Calu3 (cell line): ENCODE measurements at regions not wholly inside any gene's neighbourhood (a gene's known extent, or its start where the extent isn't known, plus 50 kb on each side); places are given as distances from the start of the nearest gene placed in this dataset.

Experiments
- BruUV-seq: library from RNA; stranded (reverse); fragments of 400-500 nt; replicated peaks from 2 replicates; lab custom pipeline; 2021; lab: Mats Ljungman, UMichigan
- CTCF ChIA-PET: fragments of 300-600 bp; sonication (Branson Sonifier 250); formaldehyde crosslinking; loops from one replicate; lab custom pipeline; 2022; ENCODE audit warnings: antibody characterized with exemption; lab: Charles Lee
- DNase-seq: peaks from one replicate; pipeline ENCODE4 v3.0.0; 2022
- H3K27ac Mint-ChIP-seq: one replicate; pipeline ENCODE4 v1.8.0; 2022; ENCODE audit warnings: mixed read lengths; ENCODE audit not compliant: unreplicated experiment
- H3K27me3 Mint-ChIP-seq: one replicate; pipeline ENCODE4 v1.8.0; 2022; ENCODE audit warnings: mixed read lengths; ENCODE audit not compliant: unreplicated experiment
- H3K36me3 Mint-ChIP-seq: one replicate; pipeline ENCODE4 v1.8.0; 2022; ENCODE audit warnings: mild to moderate bottlenecking, moderate library complexity, mixed read lengths; ENCODE audit not compliant: insufficient read depth, unreplicated experiment
- H3K4me1 Mint-ChIP-seq: one replicate; pipeline ENCODE4 v1.8.0; 2022; ENCODE audit warnings: mild to moderate bottlenecking, low read depth, mixed read lengths; ENCODE audit not compliant: unreplicated experiment
- H3K4me3 Mint-ChIP-seq: one replicate; pipeline ENCODE4 v1.8.0; 2022; ENCODE audit warnings: mild to moderate bottlenecking, low read depth, moderate library complexity, mixed read lengths; ENCODE audit not compliant: unreplicated experiment
- H3K9me3 Mint-ChIP-seq: one replicate; pipeline ENCODE4 v1.8.0; 2022; ENCODE audit warnings: low read depth, mixed read lengths; ENCODE audit not compliant: unreplicated experiment
- CTCF ChIP-seq: fragments of 200-600 bp; IDR thresholded peaks from one replicate; pipeline ENCODE4 v1.8.0; 2022; ENCODE audit warnings: antibody characterized with exemption; ENCODE audit not compliant: unreplicated experiment
- intact Hi-C: fragments of 100-400 bp; cut with micrococcal nuclease; formaldehyde crosslinking; loops from one replicate; pipeline ENCODE4 v1.10.0; 2022; ENCODE audit not compliant: unreplicated experiment

- peaks cover 2% of the 10 kb centered on the region for H3K9me3 Mint-ChIP-seq
Observed at GRCh38 chr7:63080406-63080805, 918.2 kb upstream of the ZNF722 start.

GRCh38 chr7:63080831-63081230 is 917.8 kb upstream of the ZNF722 start:
- no peak for DNase-seq
- H3K36me3 Mint-ChIP-seq = no peaks in the 10 kb centered on the region
- intact Hi-C loops = no loop called here
- TF ChIP-seq CTCF = no peak
- H3K9me3 Mint-ChIP-seq = peaks cover 2% of the 10 kb centered on the region
- no peaks in the 10 kb centered on the region for H3K4me1 Mint-ChIP-seq
- no peak overlapping the region for H3K27ac Mint-ChIP-seq
- CTCF ChIA-PET = no interaction called here
- BruUV-seq = no TSS peak
- no peak overlapping the region for H3K4me3 Mint-ChIP-seq
- H3K27me3 Mint-ChIP-seq = no peaks in the 10 kb centered on the region

More at GRCh38 chr7:63080406-63080805, 918.2 kb upstream of the ZNF722 start:
- H3K27ac Mint-ChIP-seq = no peak overlapping the region
- DNase-seq = no peak
- TF ChIP-seq CTCF = no peak
- H3K4me3 Mint-ChIP-seq = no peak overlapping the region
- no peaks in the 10 kb centered on the region for H3K36me3 Mint-ChIP-seq
- CTCF ChIA-PET = no interaction called here
- intact Hi-C loops = no loop called here
- no TSS peak for BruUV-seq
- H3K27me3 Mint-ChIP-seq = no peaks in the 10 kb centered on the region
- H3K4me1 Mint-ChIP-seq = no peaks in the 10 kb centered on the region

GRCh38 chr7:63087575-63088190 is 911.0 kb upstream of the ZNF722 start:
- Mint-ChIP-seq H3K27ac (no peak overlapping the region), H3K36me3 (no peaks in the 10 kb centered on the region), H3K4me3 (no peak overlapping the region), H3K4me1 (no peaks in the 10 kb centered on the region), H3K27me3 (no peaks in the 10 kb centered on the region), H3K9me3 (peaks cover 5% of the 10 kb centered on the region)
- no peak for DNase-seq
- BruUV-seq = no TSS peak
- TF ChIP-seq CTCF = no peak
- intact Hi-C loops = no loop called here
- CTCF ChIA-PET = no interaction called here

GRCh38 chr7:63092951-63093350 is 905.7 kb upstream of the ZNF722 start:
- CTCF ChIA-PET = no interaction called here
- H3K9me3 Mint-ChIP-seq = peaks cover 3% of the 10 kb centered on the region
- TF ChIP-seq CTCF = no peak
- intact Hi-C loops = no loop called here
- H3K4me3 Mint-ChIP-seq = no peak overlapping the region
- H3K4me1 Mint-ChIP-seq = no peaks in the 10 kb centered on the region
- H3K36me3 Mint-ChIP-seq = no peaks in the 10 kb centered on the region
- no peak overlapping the region for H3K27ac Mint-ChIP-seq
- no peaks in the 10 kb centered on the region for H3K27me3 Mint-ChIP-seq
- BruUV-seq = no TSS peak
- DNase-seq = no peak
